ACC112 (cell line): ENCODE measurements at regions not wholly inside any gene's neighbourhood (a gene's known extent, or its start where the extent isn't known, plus 50 kb on each side); places are given as distances from the start of the nearest gene placed in this dataset.
"Not testable (repeated sequence)": the region's sequence is repeated elsewhere in the genome, so short reads cannot be mapped to it uniquely, and the experiment has no call there.

ENCODE experiments used
- H2AFZ ChIP-seq: fragments of 200-600 bp; sonication (generic); one replicate; pipeline ENCODE4 v1.6.0; 2017; ENCODE audit warnings: antibody characterized with exemption, low read length; ENCODE audit not compliant: unreplicated experiment
- H3K27ac ChIP-seq: fragments of 200-600 bp; sonication (generic); 2 replicates; pipeline ENCODE4 v1.5.1; 2014; ENCODE audit warnings: low read depth, mild to moderate bottlenecking, antibody characterized with exemption, low read length, moderate library complexity
- H3K27me3 ChIP-seq: fragments of 200-600 bp; sonication (generic); 2 replicates; pipeline ENCODE4 v1.6.1; 2014; ENCODE audit warnings: mild to moderate bottlenecking, antibody characterized with exemption, low read length, moderate library complexity, mixed read lengths; ENCODE audit not compliant: insufficient read depth
- H3K36me3 ChIP-seq: fragments of 200-600 bp; sonication (generic); 2 replicates; pipeline ENCODE4 v1.6.1; 2016; ENCODE audit warnings: mild to moderate bottlenecking, antibody characterized with exemption, low read length, moderate library complexity, mixed read lengths; ENCODE audit not compliant: insufficient read depth
- H3K4me1 ChIP-seq: fragments of 200-600 bp; sonication (generic); one replicate; pipeline ENCODE4 v1.6.1; 2016; ENCODE audit warnings: low read length, mixed read lengths; ENCODE audit not compliant: insufficient read depth, unreplicated experiment, control insufficient read depth
- H3K4me3 ChIP-seq: fragments of 200-600 bp; sonication (generic); 2 replicates; pipeline ENCODE4 v1.5.1; 2014; ENCODE audit warnings: mild to moderate bottlenecking, low read depth, low read length
- H3K79me2 ChIP-seq: fragments of 200-600 bp; sonication (generic); one replicate; pipeline ENCODE4 v1.6.0; 2016; ENCODE audit warnings: low read length; ENCODE audit not compliant: control insufficient read depth, unreplicated experiment, insufficient read depth

DNA sequence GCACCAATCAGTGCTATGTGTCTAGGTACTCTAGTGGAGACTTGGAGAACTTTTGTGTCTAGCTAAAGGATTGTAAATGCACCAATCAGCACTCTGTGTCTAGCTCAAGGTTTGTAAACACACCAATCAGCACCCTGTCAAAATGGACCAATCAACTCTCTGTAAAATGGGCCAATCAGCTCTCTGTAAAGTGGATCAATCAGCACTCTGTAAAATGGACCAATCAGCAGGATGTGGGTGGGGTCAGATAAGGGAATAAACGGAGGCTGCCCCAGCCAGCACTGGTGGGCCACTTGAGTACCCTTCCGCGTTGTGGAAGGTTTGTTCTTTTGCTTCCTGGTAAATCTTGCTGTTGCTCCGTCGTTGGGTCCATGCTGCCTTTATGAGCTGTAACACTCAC lies 135.3 kb upstream of the RFC3 start:
- not testable (repeated sequence) for H3K4me3 ChIP-seq, H3K27ac ChIP-seq, H3K4me1 ChIP-seq, H3K27me3 ChIP-seq, H2AFZ ChIP-seq, H3K36me3 ChIP-seq, H3K79me2 ChIP-seq

DNA sequence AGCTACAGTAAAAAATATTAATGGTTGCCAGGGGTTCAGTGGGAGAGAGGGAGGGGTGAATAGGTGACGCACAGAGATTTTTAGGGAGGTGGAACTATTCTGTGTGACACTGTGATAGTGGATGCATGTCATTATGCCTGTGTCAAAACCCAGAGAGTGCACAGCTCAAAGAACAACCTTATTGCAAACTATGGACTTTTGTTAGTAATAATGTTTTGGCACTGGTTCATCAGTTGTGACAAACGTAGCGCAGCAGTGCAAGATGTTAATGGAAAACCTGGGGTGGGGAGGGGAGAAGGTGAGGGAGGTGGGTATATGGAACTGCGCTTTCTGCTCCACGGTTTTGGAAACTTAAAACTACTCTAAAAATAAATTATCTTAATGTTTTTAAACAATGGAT lies 134.6 kb upstream of the RFC3 start:
- H3K27ac ChIP-seq: no peak overlapping the region
- peaks cover 6% of the 10 kb centered on the region for H3K4me1 ChIP-seq
- H2AFZ ChIP-seq: no peak overlapping the region
- no peak overlapping the region for H3K4me3 ChIP-seq
- no peaks in the 10 kb centered on the region for H3K79me2 ChIP-seq
- no peaks in the 10 kb centered on the region for H3K27me3 ChIP-seq
- H3K36me3 ChIP-seq: no peaks in the 10 kb centered on the region

DNA sequence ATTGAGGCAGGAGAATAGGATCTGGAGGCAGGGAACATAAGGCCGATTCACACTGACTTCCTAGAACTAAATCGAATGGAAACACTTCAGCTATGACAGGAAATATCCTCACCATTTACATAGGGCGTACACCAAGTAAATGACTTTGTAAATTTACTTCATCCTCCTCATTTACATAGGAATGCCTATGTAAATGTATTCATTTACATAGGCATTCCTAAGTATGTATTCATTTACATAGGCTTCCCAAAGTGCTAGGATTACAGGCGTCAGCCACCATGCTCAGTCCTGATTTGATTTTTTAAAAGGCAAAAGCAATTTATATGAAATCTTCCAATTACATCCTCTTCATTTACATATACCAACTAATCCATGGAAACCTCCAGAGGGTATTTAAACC lies 133.1 kb upstream of the RFC3 start:
- no peaks in the 10 kb centered on the region for H3K36me3 ChIP-seq

DNA sequence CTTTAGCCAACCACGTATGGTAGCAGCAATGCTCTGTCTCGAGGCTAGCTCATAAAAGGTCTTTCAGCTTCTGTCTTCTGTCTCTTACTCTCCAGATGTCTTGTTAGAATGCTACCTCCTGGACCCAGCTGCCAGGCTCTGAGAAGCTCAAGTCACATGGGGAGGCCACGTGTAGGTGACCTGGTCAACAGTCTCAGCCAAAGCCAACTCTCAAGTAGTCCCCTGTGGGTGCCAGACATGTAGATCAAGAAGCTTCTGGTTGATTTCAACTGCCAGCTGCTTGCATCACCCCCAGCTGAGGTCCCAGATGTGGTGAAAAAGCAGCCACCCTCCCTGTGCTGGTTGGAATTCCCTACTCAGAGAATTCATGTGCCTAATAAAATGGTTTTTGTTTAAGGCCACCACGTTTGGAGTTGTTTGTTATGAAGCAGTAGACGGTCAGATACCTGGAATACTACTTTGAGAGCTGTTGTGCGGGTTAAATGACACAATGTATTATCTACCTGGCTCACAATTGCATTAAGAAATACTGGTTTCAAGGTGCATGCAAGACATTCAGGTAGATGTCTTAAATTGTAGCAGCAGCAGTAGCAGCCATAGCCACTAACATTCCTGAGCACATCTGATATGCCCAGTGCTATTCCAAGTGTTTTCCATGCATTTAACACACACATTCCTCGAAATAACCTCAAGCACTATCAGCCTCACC lies 131.0 kb upstream of the RFC3 start:
- no peaks in the 10 kb centered on the region for H3K79me2 ChIP-seq
- H3K4me1 ChIP-seq: no peaks in the 10 kb centered on the region
- no peaks in the 10 kb centered on the region for H3K36me3 ChIP-seq
- H3K27me3 ChIP-seq: no peaks in the 10 kb centered on the region
- H3K4me3 ChIP-seq: no peak overlapping the region
- H2AFZ ChIP-seq: no peak overlapping the region
- H3K27ac ChIP-seq: no peak overlapping the region

More for the DNA sequence above, 133.1 kb upstream of the RFC3 start:
- Histone ChIP-seq H3K4me1 (no peaks in the 10 kb centered on the region), H3K79me2 (no peaks in the 10 kb centered on the region), H3K27me3 (no peaks in the 10 kb centered on the region), H3K4me3 (no peak overlapping the region), H3K27ac (no peak overlapping the region), H2AFZ (no peak overlapping the region)

DNA sequence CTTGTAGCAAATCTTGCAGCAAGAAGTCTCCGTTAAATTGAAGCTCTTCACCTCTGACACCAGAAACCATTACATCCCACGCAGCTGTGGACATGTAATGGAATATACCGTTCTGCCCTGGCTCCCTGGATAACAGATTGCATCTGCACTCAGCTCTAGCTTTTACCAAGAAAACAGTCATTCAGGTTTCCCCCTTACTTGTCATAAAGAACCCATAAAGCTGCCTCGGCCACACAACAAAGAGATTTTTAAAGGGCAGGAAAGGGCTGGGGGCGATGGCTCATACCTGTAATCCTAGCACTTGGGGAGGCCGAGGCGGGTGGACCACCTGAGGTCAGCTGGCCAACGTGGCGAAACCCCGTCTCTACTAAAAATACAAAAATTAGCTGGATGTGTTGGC lies 127.6 kb upstream of the RFC3 start:
- Histone ChIP-seq H3K27me3 (no peaks in the 10 kb centered on the region), H3K79me2 (no peaks in the 10 kb centered on the region), H3K4me3 (no peak overlapping the region), H2AFZ (no peak overlapping the region), H3K36me3 (no peaks in the 10 kb centered on the region), H3K27ac (no peak overlapping the region), H3K4me1 (no peaks in the 10 kb centered on the region)

DNA sequence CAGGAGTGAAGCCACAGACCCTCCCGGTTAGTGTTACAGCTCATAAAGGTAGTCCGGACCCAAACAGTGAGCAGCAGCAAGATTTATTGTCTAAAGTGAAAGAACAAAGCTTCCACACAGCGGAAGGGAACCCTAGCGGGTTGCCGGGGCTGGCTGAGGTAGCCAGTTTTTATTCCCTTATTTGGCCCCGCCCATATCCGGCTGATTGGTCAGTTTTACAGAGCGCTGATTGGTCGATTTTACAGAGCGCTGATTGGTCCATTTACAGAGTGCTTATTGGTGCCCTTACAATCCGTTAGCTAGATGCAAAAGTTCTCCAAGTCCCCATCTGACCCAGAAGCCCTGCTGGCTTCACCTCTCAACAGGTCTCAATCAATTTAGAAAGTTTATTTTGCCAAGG lies 126.0 kb upstream of the RFC3 start:
- no peak overlapping the region for H2AFZ ChIP-seq
- no peaks in the 10 kb centered on the region for H3K27me3 ChIP-seq
- no peaks in the 10 kb centered on the region for H3K79me2 ChIP-seq
- no peak overlapping the region for H3K4me3 ChIP-seq
- no peaks in the 10 kb centered on the region for H3K36me3 ChIP-seq
- H3K4me1 ChIP-seq: peaks cover 9% of the 10 kb centered on the region
- H3K27ac ChIP-seq: no peak overlapping the region

DNA sequence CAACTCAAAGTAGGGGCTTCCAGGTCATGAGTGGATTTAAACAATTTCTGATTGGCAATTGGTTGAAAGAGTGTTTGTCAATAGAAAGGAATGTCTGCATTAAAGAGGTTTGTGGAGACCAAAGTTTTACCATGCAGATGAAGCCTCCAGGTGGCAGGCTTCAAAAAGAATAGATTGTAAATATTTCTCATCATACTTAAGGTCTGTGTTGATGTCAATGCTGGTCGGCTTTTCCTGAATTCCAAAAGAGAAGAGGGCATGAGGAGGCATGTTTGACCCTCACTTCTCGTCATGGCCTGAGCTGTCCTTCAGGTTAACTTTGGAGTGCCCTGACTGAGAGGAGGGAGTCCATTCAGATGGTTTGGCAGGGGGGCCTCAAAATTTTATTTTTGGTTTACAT lies 125.4 kb upstream of the RFC3 start:
- H3K27me3 ChIP-seq: no peaks in the 10 kb centered on the region
- H3K36me3 ChIP-seq: no peaks in the 10 kb centered on the region
- no peak overlapping the region for H3K4me3 ChIP-seq
- H3K27ac ChIP-seq: no peak overlapping the region
- H3K4me1 ChIP-seq: peaks cover 13% of the 10 kb centered on the region
- no peaks in the 10 kb centered on the region for H3K79me2 ChIP-seq
- H2AFZ ChIP-seq: no peak overlapping the region

DNA sequence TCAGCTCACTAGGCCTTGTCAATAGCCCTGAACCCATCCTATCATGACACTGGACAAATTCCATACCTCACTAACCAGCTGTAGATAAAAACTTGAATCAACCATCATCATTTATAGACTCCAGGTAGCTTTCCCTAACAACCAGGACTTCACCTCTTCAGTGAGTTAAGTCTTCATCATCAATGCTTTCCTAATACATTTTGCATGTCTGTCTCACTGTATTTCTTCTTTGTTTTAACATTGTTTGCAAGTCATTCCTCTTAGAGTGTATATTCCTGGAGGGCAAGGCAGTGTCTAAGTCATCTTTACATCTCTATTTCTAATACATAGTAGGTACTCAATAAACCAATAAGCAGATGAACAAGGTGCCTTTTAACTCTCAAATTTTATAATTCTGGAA lies 123.4 kb upstream of the RFC3 start:
- Histone ChIP-seq H3K27me3 (no peaks in the 10 kb centered on the region), H3K4me3 (no peak overlapping the region), H3K27ac (no peak overlapping the region), H2AFZ (no peak overlapping the region), H3K4me1 (peaks cover 21% of the 10 kb centered on the region), H3K36me3 (no peaks in the 10 kb centered on the region), H3K79me2 (no peaks in the 10 kb centered on the region)

DNA sequence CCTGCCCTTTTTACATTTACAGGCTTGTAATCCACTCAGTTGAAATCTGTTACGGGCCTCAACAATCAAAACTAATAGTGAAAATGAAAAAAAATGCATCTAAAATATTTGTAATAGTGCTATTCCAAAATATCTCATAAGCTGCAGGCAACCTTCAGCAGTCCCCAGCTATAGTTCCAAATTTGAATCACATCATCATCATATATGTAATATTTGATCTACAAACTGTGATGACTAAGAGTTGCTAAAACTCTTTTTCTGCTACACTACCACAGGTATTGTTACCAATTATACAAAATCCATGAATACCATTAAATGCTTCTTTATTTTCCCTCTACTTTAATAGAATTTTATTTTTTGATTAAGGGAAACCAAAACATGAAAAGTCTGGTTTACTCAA lies 121.4 kb upstream of the RFC3 start:
- no peaks in the 10 kb centered on the region for H3K27me3 ChIP-seq
- peaks cover 21% of the 10 kb centered on the region for H3K4me1 ChIP-seq
- H2AFZ ChIP-seq: no peak overlapping the region
- H3K79me2 ChIP-seq: no peaks in the 10 kb centered on the region
- H3K36me3 ChIP-seq: no peaks in the 10 kb centered on the region
- no peak overlapping the region for H3K4me3 ChIP-seq
- peak overlapping the region; percentile 32 for H3K27ac ChIP-seq

DNA sequence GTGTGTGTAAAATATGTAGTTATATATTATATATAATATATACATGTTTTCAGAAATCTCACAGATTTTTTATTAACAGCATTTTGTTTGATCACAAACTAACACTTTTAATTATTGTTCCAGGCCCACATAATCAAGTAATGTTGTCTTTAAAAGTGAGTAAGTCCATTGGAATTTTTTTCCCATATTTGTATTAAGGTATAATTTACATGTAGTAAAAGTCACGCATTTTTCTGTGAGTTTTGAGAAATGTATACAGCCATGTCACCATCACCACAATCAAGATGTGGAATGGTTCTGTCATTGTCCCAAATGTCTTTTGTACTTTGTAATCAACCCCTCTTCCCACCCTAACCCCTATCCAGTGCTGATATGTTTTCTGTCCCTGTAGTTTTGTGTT lies 120.0 kb upstream of the RFC3 start:
- H3K4me3 ChIP-seq: no peak overlapping the region
- H3K27ac ChIP-seq: no peak overlapping the region

DNA sequence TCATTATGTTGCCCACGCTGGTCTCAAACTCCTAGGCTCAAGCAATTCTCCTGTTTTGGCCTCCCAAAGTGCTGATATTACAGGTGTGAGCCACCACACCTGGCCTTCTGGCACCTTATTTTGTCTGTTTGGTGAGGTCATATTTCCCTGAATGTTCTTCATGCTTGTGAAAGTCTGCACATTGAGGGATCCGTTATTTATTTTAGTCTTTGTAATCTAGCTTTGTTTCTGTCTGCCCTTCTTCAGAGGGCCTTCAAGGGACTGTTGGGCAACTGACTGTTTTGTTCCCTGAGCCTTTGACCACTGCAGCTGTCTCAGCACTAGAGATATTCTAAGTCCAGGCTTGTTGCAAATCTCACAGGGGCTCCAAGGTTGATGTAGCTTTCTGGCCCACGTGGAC lies 110.5 kb upstream of the RFC3 start:
- H3K36me3 ChIP-seq: no peaks in the 10 kb centered on the region
- H3K4me1 ChIP-seq: no peaks in the 10 kb centered on the region
- H3K4me3 ChIP-seq: no peak overlapping the region
- no peaks in the 10 kb centered on the region for H3K79me2 ChIP-seq
- no peak overlapping the region for H3K27ac ChIP-seq
- no peaks in the 10 kb centered on the region for H3K27me3 ChIP-seq
- no peak overlapping the region for H2AFZ ChIP-seq

More for the DNA sequence above, 120.0 kb upstream of the RFC3 start:
- H3K79me2 ChIP-seq: no peaks in the 10 kb centered on the region
- H3K4me1 ChIP-seq: peaks cover 21% of the 10 kb centered on the region
- H2AFZ ChIP-seq: no peak overlapping the region
- H3K27me3 ChIP-seq: no peaks in the 10 kb centered on the region
- H3K36me3 ChIP-seq: no peaks in the 10 kb centered on the region
